GM21360 (cell line): ENCODE measurements at regions not wholly inside any gene's neighbourhood (a gene's known extent, or its start where the extent isn't known, plus 50 kb on each side); places are given as distances from the start of the nearest gene placed in this dataset.

Source experiments
- ATAC-seq: cut with Tn5 transposase; IDR thresholded peaks from one replicate; pipeline ENCODE4 v1.9.1; 2021; ENCODE audit warnings: mild to moderate bottlenecking, moderate library complexity; ENCODE audit not compliant: unreplicated experiment

- ATAC-seq = no peak
Observed at GRCh38 chr6:12419631-12420272, 129.6 kb downstream of the EDN1 start.

- no peak for ATAC-seq
Observed at GRCh38 chr6:12420626-12421025, 130.5 kb downstream of the EDN1 start.

GRCh38 chr6:12421596-12421995 is 131.4 kb downstream of the EDN1 start:
- ATAC-seq = no peak

- no peak for ATAC-seq
Observed at GRCh38 chr6:12422848-12423247, 132.7 kb downstream of the EDN1 start.

GRCh38 chr6:12423832-12424231 is 133.7 kb downstream of the EDN1 start:
- no peak for ATAC-seq

- ATAC-seq = no peak
Observed at GRCh38 chr6:12426121-12426520, 136.0 kb downstream of the EDN1 start.

GRCh38 chr6:12431023-12431422 is 140.9 kb downstream of the EDN1 start:
- no peak for ATAC-seq

GRCh38 chr6:12436224-12436623 is 146.1 kb downstream of the EDN1 start:
- no peak for ATAC-seq

- ATAC-seq = no peak
Observed at GRCh38 chr6:12436683-12437082, 146.5 kb downstream of the EDN1 start.

- no peak for ATAC-seq
Observed at GRCh38 chr6:12439296-12439695, 149.1 kb downstream of the EDN1 start.

- ATAC-seq = no peak
Observed at GRCh38 chr6:12440981-12441380, 150.8 kb downstream of the EDN1 start.

GRCh38 chr6:12442455-12442854 is 152.3 kb downstream of the EDN1 start:
- no peak for ATAC-seq

- no peak for ATAC-seq
Observed at GRCh38 chr6:12446394-12446793, 156.2 kb downstream of the EDN1 start.

GRCh38 chr6:12449447-12449846 is 159.3 kb downstream of the EDN1 start:
- ATAC-seq = no peak

- no peak for ATAC-seq
Observed at GRCh38 chr6:12450467-12450866, 160.3 kb downstream of the EDN1 start.

- ATAC-seq = no peak
Observed at GRCh38 chr6:12456343-12456742, 166.2 kb downstream of the EDN1 start.

- no peak for ATAC-seq
Observed at GRCh38 chr6:12457094-12457493, 166.9 kb downstream of the EDN1 start.

GRCh38 chr6:12458558-12458957 is 168.4 kb downstream of the EDN1 start:
- no peak for ATAC-seq

GRCh38 chr6:12459945-12460661 is 169.9 kb downstream of the EDN1 start:
- ATAC-seq = no peak

GRCh38 chr6:12467706-12468670 is 177.8 kb downstream of the EDN1 start:
- ATAC-seq = no peak

GRCh38 chr6:12472601-12473038 is 182.5 kb downstream of the EDN1 start:
- no peak for ATAC-seq
